ENCODE measurements at regions not wholly inside any gene's neighbourhood (a gene's known extent, or its start where the extent isn't known, plus 50 kb on each side); places are given as distances from the start of the nearest gene placed in this dataset.

DNA sequence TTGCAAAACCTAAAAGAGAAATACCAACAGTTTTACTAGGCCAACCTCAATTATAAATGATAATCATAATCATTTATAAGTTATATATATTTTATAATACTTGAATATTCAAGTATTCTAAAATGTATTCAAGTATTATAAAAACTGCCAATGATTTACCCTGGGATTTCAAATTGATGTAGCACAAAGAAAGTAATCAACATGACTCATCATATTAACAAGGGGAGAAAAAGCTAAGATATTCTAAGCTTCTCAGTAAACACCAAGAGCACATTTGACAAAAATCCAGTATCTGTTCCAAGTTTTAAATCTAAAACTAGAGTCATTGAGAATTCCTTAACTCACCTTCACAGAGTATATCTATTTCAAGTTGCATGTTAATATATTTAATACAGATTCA, 56.1 kb downstream of the CAPZA3 start:
- H3K9me3 Mint-ChIP-seq: no peaks in the 10 kb centered on the region
- no peaks in the 10 kb centered on the region for H3K4me1 Mint-ChIP-seq (ENCODE audit: low read depth)
- no peak overlapping the region for H3K4me3 Mint-ChIP-seq
- H3K27ac Mint-ChIP-seq: no peak overlapping the region
- POLR2A ChIA-PET: no interaction called here
- no peaks in the 10 kb centered on the region for H3K36me3 Mint-ChIP-seq
- H3K27me3 Mint-ChIP-seq: no peaks in the 10 kb centered on the region
- CTCF ChIA-PET: no interaction called here
- no peak for DNase-seq
- intact Hi-C loops (cut with micrococcal nuclease): no loop called here

DNA sequence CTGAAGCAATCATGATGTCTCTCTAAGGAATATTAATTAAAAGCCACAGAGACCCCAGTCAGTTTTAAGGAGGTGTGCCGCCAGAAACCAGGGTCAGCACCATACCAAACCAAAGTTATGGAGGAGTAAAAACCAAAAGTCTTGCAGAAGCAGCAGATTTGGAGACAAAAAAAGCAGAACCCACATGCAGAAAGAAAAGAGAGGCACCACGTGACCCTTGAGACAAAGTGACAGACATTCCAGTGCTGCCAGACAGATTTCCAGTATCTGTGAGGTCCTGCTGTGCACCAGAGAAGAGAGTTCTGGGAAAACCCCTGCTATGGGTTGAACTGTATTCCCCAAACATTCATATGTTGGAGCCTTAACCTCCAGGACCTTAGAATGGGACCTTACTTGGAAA, 59.7 kb downstream of the CAPZA3 start:
- no peak overlapping the region for H3K4me3 Mint-ChIP-seq
- ChIA-PET CTCF (no interaction called here), POLR2A (no interaction called here)
- intact Hi-C loops (cut with micrococcal nuclease): no loop called here
- no peak for DNase-seq
- H3K36me3 Mint-ChIP-seq: no peaks in the 10 kb centered on the region
- H3K9me3 Mint-ChIP-seq: no peaks in the 10 kb centered on the region
- H3K4me1 Mint-ChIP-seq (ENCODE audit: low read depth): no peaks in the 10 kb centered on the region
- no peaks in the 10 kb centered on the region for H3K27me3 Mint-ChIP-seq
- H3K27ac Mint-ChIP-seq: no peak overlapping the region

DNA sequence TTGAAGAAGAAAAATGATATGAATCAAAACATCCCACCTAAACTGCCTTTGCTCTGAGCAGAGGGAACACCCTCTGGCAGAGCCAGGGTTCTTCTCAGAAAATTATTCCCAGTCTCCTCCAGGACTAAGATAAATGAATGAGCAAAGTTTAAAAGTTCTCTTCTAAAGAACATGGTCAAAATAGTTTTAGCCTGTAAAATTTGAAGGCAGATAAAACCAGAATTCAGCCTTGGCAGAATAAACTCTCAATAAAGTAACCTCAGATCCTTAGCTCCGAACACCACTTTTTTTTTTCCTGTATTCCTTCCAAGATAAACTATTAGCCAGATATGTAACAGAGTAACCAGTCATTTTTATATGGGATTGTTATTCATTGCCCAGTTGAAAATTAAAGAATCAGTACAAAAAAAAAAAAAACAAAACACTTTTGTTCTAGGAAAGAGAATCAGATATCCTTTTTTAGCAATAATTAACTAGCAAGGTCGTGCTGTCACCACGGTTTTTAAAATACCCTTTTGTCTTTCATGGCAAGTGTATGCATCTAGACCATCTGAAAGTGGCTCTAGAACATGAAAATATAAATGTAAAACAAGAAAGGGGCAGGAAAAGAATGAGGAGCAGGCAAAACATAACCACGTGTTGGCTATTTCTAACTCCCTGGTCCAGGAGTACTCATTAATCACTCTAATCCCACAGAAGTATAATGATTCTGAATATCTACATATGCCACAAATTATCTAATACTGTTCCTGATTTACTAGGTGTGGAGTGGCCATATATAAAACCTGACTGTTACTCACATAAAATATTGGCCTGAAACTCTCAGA, 60.8 kb downstream of the CAPZA3 start:
- no peak for DNase-seq
- Mint-ChIP-seq H3K27me3 (no peaks in the 10 kb centered on the region), H3K9me3 (no peaks in the 10 kb centered on the region), H3K36me3 (no peaks in the 10 kb centered on the region), H3K4me3 (no peak overlapping the region), H3K4me1 (ENCODE audit: low read depth) (no peaks in the 10 kb centered on the region), H3K27ac (no peak overlapping the region)
- intact Hi-C loops (cut with micrococcal nuclease): no loop called here
- ChIA-PET CTCF (no interaction called here), POLR2A (no interaction called here)

DNA sequence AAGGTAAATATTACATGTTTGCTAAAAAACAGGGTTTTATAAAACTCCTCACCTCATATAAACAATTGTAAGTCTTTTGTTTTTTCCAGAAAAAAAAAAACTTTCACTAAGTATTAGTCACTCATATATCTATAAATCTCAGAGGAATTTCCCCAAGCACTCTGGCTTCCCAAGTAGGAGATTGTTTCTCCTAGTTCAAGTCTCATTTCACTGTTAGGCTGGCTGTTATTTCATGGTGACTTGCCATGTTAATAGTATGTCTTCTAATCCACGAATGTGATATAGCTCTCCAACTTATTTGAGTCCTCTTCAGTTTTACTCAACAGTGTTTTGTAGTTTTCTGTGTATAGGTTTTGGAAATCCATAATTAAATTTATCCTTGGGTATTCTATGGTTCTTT, 61.6 kb downstream of the CAPZA3 start:
- H3K9me3 Mint-ChIP-seq: no peaks in the 10 kb centered on the region
- POLR2A ChIA-PET: no interaction called here

DNA sequence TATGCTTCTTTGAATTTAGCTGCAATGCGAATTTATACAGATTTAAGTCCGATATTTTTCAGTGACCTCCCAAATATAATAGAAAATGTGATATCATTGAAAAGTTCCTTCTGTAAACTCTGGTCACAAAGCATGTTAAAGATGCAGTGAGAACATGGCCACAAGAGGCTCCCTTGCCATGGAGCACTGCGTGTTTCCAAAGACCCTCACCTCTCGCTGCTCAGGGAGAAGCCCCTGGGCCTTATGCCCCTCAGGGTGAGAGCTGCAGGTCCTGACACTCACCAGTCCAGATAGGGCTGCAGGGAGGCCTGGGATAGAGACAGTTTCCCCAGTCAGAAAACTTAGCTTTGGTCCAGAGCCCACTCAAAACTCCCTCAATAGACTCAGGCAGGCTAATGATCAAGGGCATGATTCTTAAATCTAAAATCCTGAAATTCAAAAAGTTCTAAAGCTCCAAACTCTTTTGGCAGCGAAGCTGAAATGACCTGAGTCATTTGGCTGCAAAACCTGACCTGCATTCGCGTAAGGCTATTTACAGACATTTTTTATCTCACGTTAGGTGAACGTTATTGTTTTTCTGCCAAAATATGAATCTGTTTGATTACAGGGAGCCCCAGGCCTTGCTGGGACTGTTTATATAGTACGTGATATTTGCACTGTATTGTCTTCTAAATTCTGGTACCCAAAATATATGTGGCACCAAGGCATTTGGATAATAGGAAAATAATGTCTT, 67.8 kb downstream of the CAPZA3 start:
- Mint-ChIP-seq H3K4me1 (ENCODE audit: low read depth) (no peaks in the 10 kb centered on the region), H3K27ac (no peak overlapping the region), H3K36me3 (no peaks in the 10 kb centered on the region), H3K4me3 (no peak overlapping the region), H3K27me3 (no peaks in the 10 kb centered on the region), H3K9me3 (no peaks in the 10 kb centered on the region)
- no peak for DNase-seq
- intact Hi-C loops (cut with micrococcal nuclease): no loop called here
- CTCF ChIA-PET: interaction anchor here (0.6 to 0.7 kb wide), 3 partner anchors 84 to 1809 kb away, joined by 3 to 5 read pairs (median 3); no protein-coding TSS in a partner anchor
- POLR2A ChIA-PET: no interaction called here

More for the DNA sequence above, 61.6 kb downstream of the CAPZA3 start:
- DNase-seq: no peak
- Mint-ChIP-seq H3K27ac (no peak overlapping the region), H3K4me3 (no peak overlapping the region), H3K4me1 (ENCODE audit: low read depth) (no peaks in the 10 kb centered on the region), H3K36me3 (no peaks in the 10 kb centered on the region), H3K27me3 (no peaks in the 10 kb centered on the region)
- intact Hi-C loops (cut with micrococcal nuclease): no loop called here
- CTCF ChIA-PET: no interaction called here

DNA sequence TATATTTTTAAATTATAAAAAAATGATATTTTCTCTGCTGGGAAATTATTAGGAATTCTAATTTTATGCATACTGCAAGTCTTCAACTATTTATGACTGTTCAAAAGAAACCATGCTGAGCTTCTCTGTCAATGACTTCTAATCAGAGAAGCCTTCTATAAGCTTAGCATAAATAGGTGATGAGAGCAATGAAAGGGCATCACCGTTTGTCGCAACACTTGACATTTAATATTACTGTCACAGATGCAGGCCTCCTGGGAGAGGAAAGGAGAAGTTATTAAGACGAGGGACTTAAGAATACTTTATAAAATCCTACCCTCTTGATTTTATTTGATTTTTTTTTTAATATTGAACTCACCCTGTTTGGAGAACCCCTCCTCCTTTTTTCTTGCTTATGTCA, 69.8 kb downstream of the CAPZA3 start:
- Mint-ChIP-seq H3K4me3 (no peak overlapping the region), H3K9me3 (no peaks in the 10 kb centered on the region), H3K36me3 (no peaks in the 10 kb centered on the region), H3K4me1 (ENCODE audit: low read depth) (no peaks in the 10 kb centered on the region), H3K27me3 (no peaks in the 10 kb centered on the region), H3K27ac (no peak overlapping the region)
- ChIA-PET CTCF (no interaction called here), POLR2A (interaction anchor here (0.6 kb wide), 1 partner anchor 658 kb away, joined by 4 read pairs; no protein-coding TSS in a partner anchor)
- no peak for DNase-seq
- intact Hi-C loops (cut with micrococcal nuclease): no loop called here

DNA sequence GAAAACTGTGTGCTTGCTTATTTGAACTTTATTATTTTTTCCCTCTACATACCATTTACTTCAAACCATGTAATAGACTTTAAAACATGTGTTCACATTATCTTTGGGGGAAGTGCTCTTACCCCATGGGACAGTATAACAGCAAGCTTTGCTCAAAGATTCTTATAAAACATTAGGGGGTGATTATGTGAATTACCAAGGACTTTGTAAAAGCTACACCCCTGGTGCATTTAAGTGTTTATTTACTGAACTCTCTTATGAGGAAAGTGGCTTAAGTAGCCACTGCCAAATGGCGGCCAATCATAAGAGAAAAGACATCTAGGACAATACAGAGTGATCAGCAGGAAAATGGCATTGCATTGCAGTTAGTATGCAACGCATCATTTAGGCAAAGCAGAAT, 70.3 kb downstream of the CAPZA3 start:
- no peak for DNase-seq
- H3K27ac Mint-ChIP-seq: no peak overlapping the region
- H3K27me3 Mint-ChIP-seq: no peaks in the 10 kb centered on the region
- H3K4me1 Mint-ChIP-seq (ENCODE audit: low read depth): no peaks in the 10 kb centered on the region
- ChIA-PET CTCF (no interaction called here), POLR2A (interaction anchor here (0.5 kb wide), 1 partner anchor 56 kb away, joined by 6 read pairs; no protein-coding TSS in a partner anchor)
- H3K9me3 Mint-ChIP-seq: no peaks in the 10 kb centered on the region
- H3K36me3 Mint-ChIP-seq: no peaks in the 10 kb centered on the region
- no peak overlapping the region for H3K4me3 Mint-ChIP-seq
- intact Hi-C loops (cut with micrococcal nuclease): no loop called here

DNA sequence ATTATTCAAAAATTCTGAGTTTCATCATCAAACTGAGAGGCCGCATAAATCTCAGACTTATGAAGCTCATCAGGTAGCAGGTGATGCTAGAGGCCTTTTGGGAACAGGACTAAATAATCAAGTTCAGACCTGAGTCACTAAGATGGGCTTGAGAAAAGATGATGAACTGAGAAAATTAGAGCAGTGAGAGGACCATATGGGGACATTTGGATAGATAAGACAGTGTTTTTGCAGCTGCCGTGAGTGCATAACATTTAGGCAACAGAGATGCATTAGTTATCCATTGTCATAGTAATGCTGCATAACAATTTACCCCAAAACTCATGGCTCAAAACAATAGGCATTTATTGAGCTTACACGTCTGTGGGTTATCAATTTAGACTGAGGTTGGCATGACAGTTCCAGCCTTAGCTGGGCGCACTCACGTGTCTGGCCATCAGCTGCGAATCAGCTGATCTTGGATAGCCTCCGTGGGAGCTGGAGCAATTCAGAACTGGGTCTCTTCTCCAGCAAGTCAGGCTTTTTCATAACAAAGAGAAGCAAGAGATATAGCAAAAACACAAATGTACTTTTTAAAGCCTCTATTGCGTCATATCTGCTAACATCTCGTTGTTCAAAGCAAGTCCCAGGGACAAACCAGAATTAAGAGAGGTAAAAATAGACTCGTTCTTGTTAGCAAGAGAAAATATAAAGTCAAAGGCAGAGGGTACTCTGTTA, 72.8 kb downstream of the CAPZA3 start:
- intact Hi-C loops (cut with micrococcal nuclease): no loop called here
- H3K27ac Mint-ChIP-seq: no peak overlapping the region
- H3K27me3 Mint-ChIP-seq: no peaks in the 10 kb centered on the region
- no peak for DNase-seq
- H3K36me3 Mint-ChIP-seq: no peaks in the 10 kb centered on the region
- H3K4me1 Mint-ChIP-seq (ENCODE audit: low read depth): no peaks in the 10 kb centered on the region
- no peak overlapping the region for H3K4me3 Mint-ChIP-seq
- H3K9me3 Mint-ChIP-seq: no peaks in the 10 kb centered on the region
- CTCF ChIA-PET: no interaction called here
- POLR2A ChIA-PET: no interaction called here

DNA sequence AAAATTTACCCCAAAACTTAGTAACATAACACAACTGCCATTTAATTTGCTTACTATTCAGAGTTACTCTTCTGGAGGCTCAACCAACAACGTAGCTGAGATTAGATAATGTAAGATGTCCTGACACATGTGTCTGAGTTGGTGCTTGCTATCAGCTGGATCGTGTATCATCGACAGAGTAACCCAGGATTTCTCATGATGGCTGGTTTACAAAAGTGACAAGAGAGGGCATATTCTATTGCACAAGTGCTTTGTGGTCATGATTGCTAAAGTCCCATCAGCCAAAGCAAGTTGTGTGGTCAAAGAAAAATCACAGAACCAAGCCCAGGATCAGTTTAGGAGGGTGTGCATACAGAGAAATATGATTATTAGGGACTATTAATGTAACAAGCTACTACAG, 73.4 kb downstream of the CAPZA3 start:
- Mint-ChIP-seq H3K36me3 (no peaks in the 10 kb centered on the region), H3K4me1 (ENCODE audit: low read depth) (no peaks in the 10 kb centered on the region), H3K27me3 (no peaks in the 10 kb centered on the region), H3K4me3 (no peak overlapping the region), H3K27ac (no peak overlapping the region), H3K9me3 (no peaks in the 10 kb centered on the region)
- ChIA-PET CTCF (no interaction called here), POLR2A (no interaction called here)
- intact Hi-C loops (cut with micrococcal nuclease): no loop called here
- no peak for DNase-seq

DNA sequence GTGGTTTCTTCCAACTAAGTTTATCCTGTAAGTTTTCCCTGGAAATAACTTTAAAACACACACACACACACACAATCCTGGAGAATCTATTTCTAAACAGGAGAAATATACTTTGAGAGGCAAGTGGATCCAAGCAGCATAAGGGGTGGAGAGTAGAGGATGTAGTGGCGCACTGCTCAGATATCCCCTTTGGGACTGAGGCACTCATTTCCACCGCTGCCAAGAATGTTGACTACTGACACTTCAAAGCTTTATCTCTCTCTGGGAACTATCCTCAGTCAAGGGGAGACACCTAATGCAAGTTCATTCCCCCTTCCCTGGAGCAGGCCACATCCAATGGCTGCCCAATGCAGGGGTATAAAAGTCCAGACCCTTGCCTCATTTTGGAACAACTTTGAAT, 75.8 kb downstream of the CAPZA3 start:
- Mint-ChIP-seq H3K27me3 (no peaks in the 10 kb centered on the region), H3K4me1 (ENCODE audit: low read depth) (no peaks in the 10 kb centered on the region), H3K4me3 (no peak overlapping the region), H3K36me3 (no peaks in the 10 kb centered on the region), H3K27ac (no peak overlapping the region), H3K9me3 (no peaks in the 10 kb centered on the region)
- DNase-seq: no peak
- intact Hi-C loops (cut with micrococcal nuclease): no loop called here
- ChIA-PET POLR2A (no interaction called here), CTCF (no interaction called here)

DNA sequence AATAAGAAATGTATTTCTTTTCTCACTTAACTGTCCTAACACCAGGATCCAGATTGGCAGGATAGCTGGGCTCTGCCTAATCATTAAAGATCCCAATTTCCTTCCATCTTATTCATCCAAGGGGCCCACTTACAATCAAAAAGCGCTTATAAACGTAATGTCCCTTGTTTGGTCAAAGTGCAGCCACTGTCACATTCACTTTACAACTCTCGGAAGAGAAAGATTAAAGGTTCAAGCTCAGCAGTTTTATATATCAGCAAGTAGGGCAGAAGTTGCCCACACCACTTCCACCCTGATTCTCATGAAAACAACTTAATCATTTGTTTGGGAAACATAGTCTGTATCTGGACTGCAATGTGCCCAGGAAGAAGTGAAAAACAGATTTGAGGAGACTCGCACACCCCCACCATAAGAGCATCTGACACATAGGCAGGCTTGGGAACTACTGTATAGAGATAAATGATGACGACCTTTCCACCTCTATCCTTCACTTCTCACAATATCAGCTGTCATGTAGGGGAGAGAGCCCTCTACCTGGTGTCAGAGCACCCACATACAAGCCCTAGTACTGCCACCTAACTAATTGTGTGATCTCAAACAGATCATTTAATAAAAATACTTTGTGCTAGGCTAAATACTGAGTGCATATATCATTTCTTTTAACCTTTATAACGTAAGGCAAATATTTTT, 80.8 kb downstream of the CAPZA3 start:
- CTCF ChIA-PET: no interaction called here
- H3K36me3 Mint-ChIP-seq: no peaks in the 10 kb centered on the region
- intact Hi-C loops (cut with micrococcal nuclease): no loop called here

DNA sequence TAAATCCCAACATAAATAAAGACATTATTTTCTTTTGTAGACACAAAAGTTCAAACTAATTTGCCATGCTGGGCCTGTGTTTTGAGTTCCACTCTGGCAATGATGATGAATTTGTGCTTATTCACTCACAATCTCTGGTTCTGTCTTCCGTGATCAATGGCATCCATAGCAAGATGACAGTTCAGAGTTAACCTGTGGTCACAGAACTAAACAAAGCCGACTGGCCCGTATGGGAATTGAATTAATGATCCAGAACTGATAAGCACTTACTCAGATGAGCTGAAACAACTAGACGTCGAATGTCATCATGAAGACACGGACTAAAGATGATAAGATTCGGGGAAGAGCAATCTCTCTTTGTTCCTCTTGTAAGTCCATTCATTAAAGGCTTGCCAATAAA, 81.6 kb downstream of the CAPZA3 start:
- ChIA-PET POLR2A (no interaction called here), CTCF (no interaction called here)
- Mint-ChIP-seq H3K27ac (no peak overlapping the region), H3K27me3 (peaks cover 3% of the 10 kb centered on the region), H3K36me3 (no peaks in the 10 kb centered on the region), H3K4me1 (ENCODE audit: low read depth) (no peaks in the 10 kb centered on the region), H3K9me3 (no peaks in the 10 kb centered on the region), H3K4me3 (no peak overlapping the region)
- intact Hi-C loops (cut with micrococcal nuclease): no loop called here
- no peak for DNase-seq

More for the DNA sequence above, 80.8 kb downstream of the CAPZA3 start:
- POLR2A ChIA-PET: interaction anchor here (0.6 kb wide), 1 partner anchor 242 kb away, joined by 3 read pairs; no protein-coding TSS in a partner anchor
- Mint-ChIP-seq H3K9me3 (no peaks in the 10 kb centered on the region), H3K27ac (no peak overlapping the region), H3K27me3 (no peaks in the 10 kb centered on the region), H3K4me1 (ENCODE audit: low read depth) (no peaks in the 10 kb centered on the region), H3K4me3 (no peak overlapping the region)
- DNase-seq: no peak
